Activated CD4-positive, alpha-beta T cell treated with anti-CD3 and anti-CD28 coated beads for 1 hour (primary cell): ENCODE measurements at regions not wholly inside any gene's neighbourhood (a gene's known extent, or its start where the extent isn't known, plus 50 kb on each side); places are given as distances from the start of the nearest gene placed in this dataset.

ENCODE experiments used
- DNase-seq: peaks from one replicate; pipeline ENCODE4 v3.0.0-alpha.2; 2020

- DNase-seq, result no peak
Observed at GRCh38 chr12:93314177-93314497, 63.6 kb upstream of the NUDT4 start.

GRCh38 chr12:93315385-93315906, 62.3 kb upstream of the NUDT4 start:
- DNase-seq, result no peak

GRCh38 chr12:93315907-93316622, 61.7 kb upstream of the NUDT4 start:
- DNase-seq, result no peak

- DNase-seq, result no peak
Observed at GRCh38 chr12:93316623-93316971, 61.1 kb upstream of the NUDT4 start.

- DNase-seq, result no peak
Observed at GRCh38 chr12:93317227-93317626, 60.5 kb upstream of the NUDT4 start.

- DNase-seq, result no peak
Observed at GRCh38 chr12:93318720-93319522, 58.8 kb upstream of the NUDT4 start.

GRCh38 chr12:93319523-93320050, 58.1 kb upstream of the NUDT4 start:
- no peak for DNase-seq

DNA sequence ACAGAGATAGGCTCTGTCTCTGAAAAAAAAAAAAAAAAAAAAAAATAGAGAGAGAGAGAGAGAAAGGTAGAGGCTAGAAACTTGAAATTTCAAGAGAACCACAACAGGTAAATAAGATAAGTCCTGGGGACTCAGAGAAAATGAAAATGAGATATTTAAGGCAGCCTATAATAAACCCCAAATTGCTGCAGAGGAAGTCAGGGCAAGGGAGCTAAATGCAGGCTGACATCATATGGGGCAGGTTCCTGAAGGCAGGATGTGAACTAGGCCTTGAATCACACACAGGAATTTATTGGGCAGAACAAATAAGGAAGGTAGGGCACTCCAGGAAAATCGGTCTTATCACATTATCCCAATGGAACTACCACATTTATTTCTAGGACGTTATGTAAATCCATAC, 54.9 kb upstream of the NUDT4 start:
- no peak for DNase-seq

- no peak for DNase-seq
Observed at GRCh38 chr12:93323625-93324329, 53.9 kb upstream of the NUDT4 start.

- DNase-seq, result no peak
Observed at GRCh38 chr12:93325855-93326254, 51.9 kb upstream of the NUDT4 start.
